ENCODE measurements at regions not wholly inside any gene's neighbourhood (a gene's known extent, or its start where the extent isn't known, plus 50 kb on each side); places are given as distances from the start of the nearest gene placed in this dataset.

DNA sequence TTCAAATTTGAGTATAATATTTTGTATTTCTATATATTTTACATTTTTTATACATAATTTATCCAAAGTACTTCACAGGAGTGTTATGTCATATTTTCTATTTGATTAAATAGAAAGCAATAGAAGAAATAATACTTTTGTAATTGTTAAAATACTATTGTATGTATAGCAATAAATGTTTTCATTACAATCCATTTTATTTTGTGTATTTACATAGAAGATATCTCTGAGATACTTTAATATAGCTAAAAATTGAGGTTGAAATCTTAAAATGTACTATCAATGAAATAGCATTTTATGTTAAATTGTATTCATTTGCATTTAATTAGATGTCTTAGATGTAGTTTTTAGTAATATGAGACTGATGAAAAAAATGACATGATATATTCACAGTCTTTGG lies 1109.6 kb upstream of the MIR17HG start:
- TF ChIP-seq, protein P1, sequence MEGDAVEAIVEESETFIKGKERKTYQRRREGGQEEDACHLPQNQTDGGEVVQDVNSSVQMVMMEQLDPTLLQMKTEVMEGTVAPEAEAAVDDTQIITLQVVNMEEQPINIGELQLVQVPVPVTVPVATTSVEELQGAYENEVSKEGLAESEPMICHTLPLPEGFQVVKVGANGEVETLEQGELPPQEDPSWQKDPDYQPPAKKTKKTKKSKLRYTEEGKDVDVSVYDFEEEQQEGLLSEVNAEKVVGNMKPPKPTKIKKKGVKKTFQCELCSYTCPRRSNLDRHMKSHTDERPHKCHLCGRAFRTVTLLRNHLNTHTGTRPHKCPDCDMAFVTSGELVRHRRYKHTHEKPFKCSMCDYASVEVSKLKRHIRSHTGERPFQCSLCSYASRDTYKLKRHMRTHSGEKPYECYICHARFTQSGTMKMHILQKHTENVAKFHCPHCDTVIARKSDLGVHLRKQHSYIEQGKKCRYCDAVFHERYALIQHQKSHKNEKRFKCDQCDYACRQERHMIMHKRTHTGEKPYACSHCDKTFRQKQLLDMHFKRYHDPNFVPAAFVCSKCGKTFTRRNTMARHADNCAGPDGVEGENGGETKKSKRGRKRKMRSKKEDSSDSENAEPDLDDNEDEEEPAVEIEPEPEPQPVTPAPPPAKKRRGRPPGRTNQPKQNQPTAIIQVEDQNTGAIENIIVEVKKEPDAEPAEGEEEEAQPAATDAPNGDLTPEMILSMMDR (conservative IDR thresholded peaks at IDR 0.05; ENCODE audit: low read depth, low read length) = no peak
- TF ChIP-seq EZH2 (IDR thresholded peaks at IDR 0.05; ENCODE audit: low read length, unreplicated experiment) = no peak
- no peak for TF ChIP-seq EZH2phosphoT487 (IDR thresholded peaks at IDR 0.05; ENCODE audit: borderline replicate concordance, low read length)
